Pancreas (tissue), 10 donors: ENCODE measurements at regions not wholly inside any gene's neighbourhood (a gene's known extent, or its start where the extent isn't known, plus 50 kb on each side); places are given as distances from the start of the nearest gene placed in this dataset.

ENCODE experiments used
- ATAC-seq, 4 donors: fragments of 200-7000 bp; cut with Tn5 transposase; one replicate each; pipeline versions ENCODE4 v1.8.0 to v1.9.1; 2020; ENCODE audit warnings: mild to moderate bottlenecking in 4 of 4, moderate library complexity in 4 of 4
- DNase-seq, 6 donors: peaks; one replicate each; pipeline ENCODE4 v3.0.0-alpha.2; 2020
- FAIRE-seq: peaks from 2 replicates; lab custom pipeline; 2012; peaks lifted over from hg19 to GRCh38; lab: Jason Lieb, UNC
- H3K27ac ChIP-seq, 4 donors: fragments of 200-600 bp; sonication (generic); 1 replicate in 3 of 4; 2 replicates in 1 of 4; pipeline versions ENCODE4 v1.5.0 to v1.8.0; 2020
- H3K27me3 ChIP-seq, 4 donors: fragments of 200-600 bp; one replicate each; pipeline ENCODE4 v1.8.0; 2021
- H3K36me3 ChIP-seq, 3 donors: fragments of 200-600 bp; sonication (generic) in 1 of 3; one replicate each; pipeline versions ENCODE4 v1.5.0 to v1.8.0; 2020 to 2021
- H3K4me1 ChIP-seq, 3 donors: fragments of 200-600 bp; one replicate each; pipeline ENCODE4 v1.8.0; 2021
- H3K4me3 ChIP-seq, 4 donors: fragments of 200-600 bp; sonication (generic) in 2 of 4; one replicate each; pipeline versions ENCODE4 v1.5.0 to v1.8.0; 2020 to 2021
- H3K9me3 ChIP-seq, 4 donors: fragments of 200-600 bp; one replicate each; pipeline ENCODE4 v1.8.0; 2021
- CTCF ChIP-seq, 4 donors: fragments of 200-600 bp; sonication (generic) in 3 of 4; IDR thresholded peaks; one replicate each; pipeline versions ENCODE4 v1.5.0 to v1.8.0; 2021; ENCODE audit warnings: antibody characterized with exemption in 4 of 4
- WGBS, 2 donors: extraction: QIAGEN DNeasy Blood & Tissue Kit; methylation state at CpG; one replicate each; pipeline ENCODE4 v1.1.7; 2013; 5-methylcytosine and 5-hydroxymethylcytosine counted together
- intact Hi-C, 3 donors: fragments of 100-400 bp; cut with DNase I; formaldehyde crosslinking; loops; one replicate each; pipeline versions ENCODE4 v1.11.1 to v1.14.2; 2022
- donor health status: healthy with polysubstance abuse.
- donor health status: DM: no; HTN: no; CAD: no; lungs with moderate emphysema.
- donor health status: DM: no; HTN: no; CAD: no.
- donor health status: control.
- donor health status: control.
- donor health status: Bipolar disorder and iron deficiency.
- donor health status: DM: yes; HTN: yes; CAD: no.
- donor health status: DM: no; HTN: no; CAD: no.
- donor health status: DM: no; HTN: no; CAD: no.
- donor health status: DM: yes; HTN: yes; CAD: no.

- Histone ChIP-seq H3K27ac (no peak overlapping the region), H3K9me3 (no peaks in the 10 kb centered on the region), H3K4me3 (no peak overlapping the region), H3K4me1 (no peaks in the 10 kb centered on the region), H3K36me3 (no peaks in the 10 kb centered on the region), H3K27me3 (no peaks in the 10 kb centered on the region)
- WGBS, 2 donors, result 78 to 80% methylated on average over 8 of the region's 8 CpGs
- ATAC-seq, result no peak
- intact Hi-C loops, result no loop called here
- FAIRE-seq, result peak; percentile 20
- DNase-seq, result no peak
- TF ChIP-seq CTCF (IDR thresholded peaks at IDR 0.05), result no peak
These were observed 208.9 kb downstream of the MIB1 start for GRCh38 chr18:21949326-21950015.

GRCh38 chr18:21955757-21956652, 213.4 kb upstream of the GATA6 start:
- H3K27me3 ChIP-seq, result no peaks in the 10 kb centered on the region
- no peaks in the 10 kb centered on the region for H3K9me3 ChIP-seq
- H3K4me3 ChIP-seq, result no peak overlapping the region
- intact Hi-C loops, result no loop called here
- no peaks in the 10 kb centered on the region for H3K36me3 ChIP-seq
- DNase-seq (peak; percentile 62 to 97 (median 83)), FAIRE-seq (no peak), ATAC-seq (peak; percentile 96 to 100 (median 98))
- TF ChIP-seq CTCF (IDR thresholded peaks at IDR 0.05), result peak; percentile 85 to 93 (median 89)
- H3K4me1 ChIP-seq, result no peaks in the 10 kb centered on the region
- WGBS, 2 donors, result 40 to 42% methylated on average over 8 of the region's 8 CpGs
- no peak overlapping the region for H3K27ac ChIP-seq

- no peaks in the 10 kb centered on the region for H3K9me3 ChIP-seq
- intact Hi-C loops, result no loop called here
- ATAC-seq, result peak in 1 of 4 donors; percentile 34
- H3K4me3 ChIP-seq, result no peak overlapping the region
- no peak for DNase-seq
- H3K27ac ChIP-seq, result no peak overlapping the region
- FAIRE-seq, result no peak
- no peaks in the 10 kb centered on the region for H3K27me3 ChIP-seq
- H3K36me3 ChIP-seq, result no peaks in the 10 kb centered on the region
- no peaks in the 10 kb centered on the region for H3K4me1 ChIP-seq
- WGBS, 2 donors, result 59 to 62% methylated on average over 8 of the region's 8 CpGs
- no peak for TF ChIP-seq CTCF (IDR thresholded peaks at IDR 0.05)
These were observed 211.1 kb upstream of the GATA6 start for GRCh38 chr18:21958263-21958662.

GRCh38 chr18:21958707-21959450, 210.5 kb upstream of the GATA6 start:
- no peak for DNase-seq
- H3K27ac ChIP-seq, result no peak overlapping the region
- no peak for ATAC-seq
- H3K27me3 ChIP-seq, result no peaks in the 10 kb centered on the region
- no peaks in the 10 kb centered on the region for H3K36me3 ChIP-seq
- no peaks in the 10 kb centered on the region for H3K4me1 ChIP-seq
- intact Hi-C loops, result no loop called here
- H3K4me3 ChIP-seq, result no peak overlapping the region
- no peak for FAIRE-seq
- H3K9me3 ChIP-seq, result no peaks in the 10 kb centered on the region
- no peak for TF ChIP-seq CTCF (IDR thresholded peaks at IDR 0.05)
- 74 to 79% methylated on average over 5 of the region's 5 CpGs for WGBS, 2 donors
